ENCODE measurements at regions not wholly inside any gene's neighbourhood (a gene's known extent, or its start where the extent isn't known, plus 50 kb on each side); places are given as distances from the start of the nearest gene placed in this dataset.

DNA sequence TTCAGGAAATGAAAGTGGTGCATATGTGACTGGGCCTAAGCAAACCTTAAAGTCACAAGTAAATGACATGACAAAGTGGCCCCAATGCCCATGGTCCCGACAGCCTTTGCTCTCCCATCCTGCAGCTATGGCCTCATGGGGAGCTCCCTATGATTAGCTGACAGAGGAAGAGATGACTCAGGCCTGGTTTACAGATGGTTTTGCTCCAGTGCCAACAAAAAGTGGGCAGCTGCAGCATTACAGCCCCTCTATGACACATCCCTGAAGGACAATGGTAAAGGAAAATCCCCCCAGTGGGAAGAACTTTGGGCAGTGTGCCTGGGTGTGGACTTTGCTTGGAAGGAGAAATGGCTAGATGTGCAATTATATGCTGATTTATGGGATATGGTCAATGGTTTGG lies 105.1 kb upstream of the ADCY1 start:
- Histone ChIP-seq H3K79me2 (ENCODE audit: control insufficient read depth, insufficient read depth, low read length) (no peaks in the 10 kb centered on the region), H3K4me2 (ENCODE audit: control insufficient read depth, extremely low read depth, insufficient read depth, low read depth, low read length) (no peak overlapping the region), H3K4me1 (ENCODE audit: control insufficient read depth, extremely low read depth, insufficient read depth, low read length) (no peaks in the 10 kb centered on the region), H3K36me3 (ENCODE audit: control insufficient read depth in 2 of 2, extremely low read depth in 1 of 2, insufficient read depth in 2 of 2, low read length in 2 of 2) (no peaks in the 10 kb centered on the region), H3K27me3 (ENCODE audit: control insufficient read depth, extremely low read depth, insufficient read depth, low read length) (no peaks in the 10 kb centered on the region), H3K27ac (ENCODE audit: control insufficient read depth, insufficient read depth, low read length) (no peak overlapping the region), H3K4me3 (ENCODE audit: control insufficient read depth in 2 of 3, extremely low read depth in 1 of 3, insufficient read depth in 2 of 3, low read depth in 1 of 3, low read length in 3 of 3) (no peak overlapping the region), H3K9me1 (ENCODE audit: control insufficient read depth, extremely low read depth, insufficient read depth, low read length) (no peaks in the 10 kb centered on the region), H2AFZ (ENCODE audit: control insufficient read depth, low read length) (no peak overlapping the region), H3K9ac (ENCODE audit: control insufficient read depth, extremely low read depth, insufficient read depth, low read length) (no peak overlapping the region), H4K20me1 (ENCODE audit: control insufficient read depth, extremely low read depth, insufficient read depth, low read length) (no peaks in the 10 kb centered on the region), H3K9me3 (ENCODE audit: control insufficient read depth, low read depth, low read length) (no peaks in the 10 kb centered on the region)
- dilution Hi-C loops (cut with MboI; ENCODE audit: extremely low pct_ligation_motif_present, low sequenced_read_pairs) = no loop called here
- TF ChIP-seq EZH2 (IDR thresholded peaks at IDR 0.05; ENCODE audit: low read length) = no peak
- no peak for DNase-seq (ENCODE audit: low read depth, low spot score)
- FAIRE-seq = no peak

DNA sequence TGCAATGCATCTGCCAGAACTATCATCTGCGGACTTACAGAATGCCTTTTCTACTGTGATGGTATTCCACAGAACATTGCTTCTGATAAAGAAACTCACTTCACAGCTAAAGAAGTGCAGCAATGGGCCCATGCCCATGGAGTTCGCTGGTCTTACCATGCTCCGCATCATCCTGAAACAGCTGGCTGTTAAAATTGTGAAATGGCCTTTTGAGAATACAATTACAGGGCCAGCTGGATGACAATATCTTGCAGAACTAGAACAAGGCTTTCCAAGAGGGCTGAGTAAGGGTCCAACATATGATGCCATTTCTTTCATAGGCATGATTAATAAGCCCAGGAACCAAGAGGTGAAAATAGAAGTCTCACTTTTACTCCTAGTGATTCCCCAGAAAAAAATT lies 104.1 kb upstream of the ADCY1 start:
- Histone ChIP-seq H3K4me2 (ENCODE audit: control insufficient read depth, extremely low read depth, insufficient read depth, low read depth, low read length) (no peak overlapping the region), H3K9me1 (ENCODE audit: control insufficient read depth, extremely low read depth, insufficient read depth, low read length) (no peaks in the 10 kb centered on the region), H3K9me3 (ENCODE audit: control insufficient read depth, low read depth, low read length) (no peaks in the 10 kb centered on the region), H3K4me3 (ENCODE audit: control insufficient read depth in 2 of 3, extremely low read depth in 1 of 3, insufficient read depth in 2 of 3, low read depth in 1 of 3, low read length in 3 of 3) (no peak overlapping the region), H3K79me2 (ENCODE audit: control insufficient read depth, insufficient read depth, low read length) (no peaks in the 10 kb centered on the region), H3K27ac (ENCODE audit: control insufficient read depth, insufficient read depth, low read length) (no peak overlapping the region), H2AFZ (ENCODE audit: control insufficient read depth, low read length) (no peak overlapping the region), H3K27me3 (ENCODE audit: control insufficient read depth, extremely low read depth, insufficient read depth, low read length) (no peaks in the 10 kb centered on the region), H3K4me1 (ENCODE audit: control insufficient read depth, extremely low read depth, insufficient read depth, low read length) (no peaks in the 10 kb centered on the region), H3K36me3 (ENCODE audit: control insufficient read depth in 2 of 2, extremely low read depth in 1 of 2, insufficient read depth in 2 of 2, low read length in 2 of 2) (no peaks in the 10 kb centered on the region), H3K9ac (ENCODE audit: control insufficient read depth, extremely low read depth, insufficient read depth, low read length) (no peak overlapping the region), H4K20me1 (ENCODE audit: control insufficient read depth, extremely low read depth, insufficient read depth, low read length) (no peaks in the 10 kb centered on the region)
- no peak for TF ChIP-seq EZH2 (IDR thresholded peaks at IDR 0.05; ENCODE audit: low read length)
- TF ChIP-seq, protein P1, sequence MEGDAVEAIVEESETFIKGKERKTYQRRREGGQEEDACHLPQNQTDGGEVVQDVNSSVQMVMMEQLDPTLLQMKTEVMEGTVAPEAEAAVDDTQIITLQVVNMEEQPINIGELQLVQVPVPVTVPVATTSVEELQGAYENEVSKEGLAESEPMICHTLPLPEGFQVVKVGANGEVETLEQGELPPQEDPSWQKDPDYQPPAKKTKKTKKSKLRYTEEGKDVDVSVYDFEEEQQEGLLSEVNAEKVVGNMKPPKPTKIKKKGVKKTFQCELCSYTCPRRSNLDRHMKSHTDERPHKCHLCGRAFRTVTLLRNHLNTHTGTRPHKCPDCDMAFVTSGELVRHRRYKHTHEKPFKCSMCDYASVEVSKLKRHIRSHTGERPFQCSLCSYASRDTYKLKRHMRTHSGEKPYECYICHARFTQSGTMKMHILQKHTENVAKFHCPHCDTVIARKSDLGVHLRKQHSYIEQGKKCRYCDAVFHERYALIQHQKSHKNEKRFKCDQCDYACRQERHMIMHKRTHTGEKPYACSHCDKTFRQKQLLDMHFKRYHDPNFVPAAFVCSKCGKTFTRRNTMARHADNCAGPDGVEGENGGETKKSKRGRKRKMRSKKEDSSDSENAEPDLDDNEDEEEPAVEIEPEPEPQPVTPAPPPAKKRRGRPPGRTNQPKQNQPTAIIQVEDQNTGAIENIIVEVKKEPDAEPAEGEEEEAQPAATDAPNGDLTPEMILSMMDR (optimal IDR thresholded peaks at IDR 0.05 in 1 of 3, IDR thresholded peaks at IDR 0.05 in 1 of 3, conservative IDR thresholded peaks at IDR 0.05 in 1 of 3; ENCODE audit: extremely low read depth in 1 of 3, insufficient read depth in 2 of 3, low read length in 3 of 3) = no peak
- DNase-seq (ENCODE audit: low read depth, low spot score) (no peak), FAIRE-seq (no peak)
- dilution Hi-C loops (cut with MboI; ENCODE audit: extremely low pct_ligation_motif_present, low sequenced_read_pairs) = no loop called here

DNA sequence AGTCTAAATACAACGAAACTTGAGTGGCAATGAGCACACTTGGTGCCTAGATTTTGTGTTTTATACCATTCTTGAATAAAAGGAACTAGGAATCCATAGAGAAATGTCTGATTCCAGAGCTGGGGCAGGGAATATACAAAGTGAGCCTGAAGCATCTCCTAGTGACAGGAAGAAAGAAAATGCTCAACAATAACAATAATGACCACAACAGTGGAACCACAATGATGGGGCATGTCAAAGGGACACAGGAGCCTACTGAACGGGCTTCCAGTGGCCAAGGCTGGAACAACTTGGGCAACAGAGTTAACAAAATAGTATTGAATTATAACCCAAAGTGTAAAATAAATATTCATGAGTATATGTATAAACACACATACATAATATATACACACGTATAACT lies 94.4 kb upstream of the ADCY1 start:
- dilution Hi-C loops (cut with MboI; ENCODE audit: extremely low pct_ligation_motif_present, low sequenced_read_pairs) = no loop called here
- H3K9me1 ChIP-seq (ENCODE audit: control insufficient read depth, extremely low read depth, insufficient read depth, low read length) = no peaks in the 10 kb centered on the region
- no peaks in the 10 kb centered on the region for H4K20me1 ChIP-seq (ENCODE audit: control insufficient read depth, extremely low read depth, insufficient read depth, low read length)
- H3K27ac ChIP-seq (ENCODE audit: control insufficient read depth, insufficient read depth, low read length) = no peak overlapping the region
- H3K9me3 ChIP-seq (ENCODE audit: control insufficient read depth, low read depth, low read length) = no peaks in the 10 kb centered on the region
- H3K4me3 ChIP-seq (ENCODE audit: control insufficient read depth in 2 of 3, extremely low read depth in 1 of 3, insufficient read depth in 2 of 3, low read depth in 1 of 3, low read length in 3 of 3) = no peak overlapping the region
- no peak overlapping the region for H3K4me2 ChIP-seq (ENCODE audit: control insufficient read depth, extremely low read depth, insufficient read depth, low read depth, low read length)
- no peaks in the 10 kb centered on the region for H3K36me3 ChIP-seq (ENCODE audit: control insufficient read depth in 2 of 2, extremely low read depth in 1 of 2, insufficient read depth in 2 of 2, low read length in 2 of 2)
- H3K9ac ChIP-seq (ENCODE audit: control insufficient read depth, extremely low read depth, insufficient read depth, low read length) = no peak overlapping the region
- no peak for FAIRE-seq
- H3K4me1 ChIP-seq (ENCODE audit: control insufficient read depth, extremely low read depth, insufficient read depth, low read length) = no peaks in the 10 kb centered on the region
- H3K79me2 ChIP-seq (ENCODE audit: control insufficient read depth, insufficient read depth, low read length) = no peaks in the 10 kb centered on the region
- no peak overlapping the region for H2AFZ ChIP-seq (ENCODE audit: control insufficient read depth, low read length)
- TF ChIP-seq EZH2 (IDR thresholded peaks at IDR 0.05; ENCODE audit: low read length) = no peak
- TF ChIP-seq, protein P1 (optimal IDR thresholded peaks at IDR 0.05 in 1 of 3, IDR thresholded peaks at IDR 0.05 in 1 of 3, conservative IDR thresholded peaks at IDR 0.05 in 1 of 3; ENCODE audit: extremely low read depth in 1 of 3, insufficient read depth in 2 of 3, low read length in 3 of 3) = no peak
- no peak for DNase-seq (ENCODE audit: low read depth, low spot score)
- H3K27me3 ChIP-seq (ENCODE audit: control insufficient read depth, extremely low read depth, insufficient read depth, low read length) = no peaks in the 10 kb centered on the region

All from keratinocyte (primary cell).